ENCODE measurements at regions not wholly inside any gene's neighbourhood (a gene's known extent, or its start where the extent isn't known, plus 50 kb on each side); places are given as distances from the start of the nearest gene placed in this dataset.

- TF ChIP-seq, protein P1, sequence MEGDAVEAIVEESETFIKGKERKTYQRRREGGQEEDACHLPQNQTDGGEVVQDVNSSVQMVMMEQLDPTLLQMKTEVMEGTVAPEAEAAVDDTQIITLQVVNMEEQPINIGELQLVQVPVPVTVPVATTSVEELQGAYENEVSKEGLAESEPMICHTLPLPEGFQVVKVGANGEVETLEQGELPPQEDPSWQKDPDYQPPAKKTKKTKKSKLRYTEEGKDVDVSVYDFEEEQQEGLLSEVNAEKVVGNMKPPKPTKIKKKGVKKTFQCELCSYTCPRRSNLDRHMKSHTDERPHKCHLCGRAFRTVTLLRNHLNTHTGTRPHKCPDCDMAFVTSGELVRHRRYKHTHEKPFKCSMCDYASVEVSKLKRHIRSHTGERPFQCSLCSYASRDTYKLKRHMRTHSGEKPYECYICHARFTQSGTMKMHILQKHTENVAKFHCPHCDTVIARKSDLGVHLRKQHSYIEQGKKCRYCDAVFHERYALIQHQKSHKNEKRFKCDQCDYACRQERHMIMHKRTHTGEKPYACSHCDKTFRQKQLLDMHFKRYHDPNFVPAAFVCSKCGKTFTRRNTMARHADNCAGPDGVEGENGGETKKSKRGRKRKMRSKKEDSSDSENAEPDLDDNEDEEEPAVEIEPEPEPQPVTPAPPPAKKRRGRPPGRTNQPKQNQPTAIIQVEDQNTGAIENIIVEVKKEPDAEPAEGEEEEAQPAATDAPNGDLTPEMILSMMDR (IDR thresholded peaks at IDR 0.05), result no peak
- TF ChIP-seq POLR2A (IDR thresholded peaks at IDR 0.05), result no peak
These were observed 670.2 kb upstream of the MKI67 start for GRCh38 chr10:128796396-128796912.

Data from uterus (tissue), 2 donors.